CD4-positive, alpha-beta T cell (primary cell): ENCODE measurements at regions not wholly inside any gene's neighbourhood (a gene's known extent, or its start where the extent isn't known, plus 50 kb on each side); places are given as distances from the start of the nearest gene placed in this dataset.

Experiments
- ATAC-seq: fragments of 200-7000 bp; cut with Tn5 transposase; one replicate; pipeline ENCODE4 v1.10.0; 2022; ENCODE audit warnings: mild to moderate bottlenecking; ENCODE audit not compliant: poor library complexity
- CTCF ChIA-PET: fragments of 350-600 bp; sonication (Branson Sonifier 250); formaldehyde crosslinking; loops from one replicate; lab custom pipeline; 2021; ENCODE audit warnings: antibody characterized with exemption, inconsistent platforms; lab: Charles Lee
- POLR2A ChIA-PET: fragments of 350-600 bp; sonication (Branson Sonifier 250); formaldehyde crosslinking; loops from one replicate; lab custom pipeline; 2021; ENCODE audit warnings: antibody characterized with exemption, inconsistent platforms; lab: Charles Lee
- DNase-seq, 14 experiments: peaks; one replicate each; pipeline ENCODE4 v3.0.0-alpha.2; 2013 to 2020; ENCODE audit warnings: mixed read lengths in 2 of 14
- H3K27ac ChIP-seq, 2 donors: one replicate each; pipeline versions ENCODE4 v1.5.1 to v1.7.0; 2013; ENCODE audit warnings: low read length in 2 of 2, low read depth in 1 of 2, mild to moderate bottlenecking in 1 of 2
- H3K27me3 ChIP-seq, 2 experiments: 1 replicate in 1 of 2; 2 replicates in 1 of 2; pipeline versions ENCODE4 v1.6.1 to v1.7.0; 2013; ENCODE audit warnings: low read length in 2 of 2, control low read depth in 1 of 2, mild to moderate bottlenecking in 1 of 2, moderate library complexity in 1 of 2; ENCODE audit not compliant: insufficient read depth in 2 of 2, control insufficient read depth in 1 of 2
- H3K36me3 ChIP-seq: one replicate; pipeline ENCODE4 v1.6.1; 2013; ENCODE audit warnings: low read length, control low read depth; ENCODE audit not compliant: insufficient read depth
- H3K4me1 ChIP-seq: one replicate; pipeline ENCODE4 v1.6.1; 2013; ENCODE audit warnings: low read length, control low read depth; ENCODE audit not compliant: insufficient read depth
- H3K4me3 ChIP-seq: one replicate; pipeline ENCODE4 v1.5.1; 2013; ENCODE audit warnings: mild to moderate bottlenecking, low read length, moderate library complexity
- H3K9me3 ChIP-seq, 2 experiments: 1 replicate in 1 of 2; 2 replicates in 1 of 2; pipeline versions ENCODE4 v1.6.1 to v1.7.0; 2013; ENCODE audit warnings: low read length in 2 of 2, mild to moderate bottlenecking in 2 of 2, control low read depth in 1 of 2, moderate library complexity in 1 of 2; ENCODE audit not compliant: control insufficient read depth in 1 of 2, insufficient read depth in 1 of 2
- H3K27ac Mint-ChIP-seq: one replicate; pipeline ENCODE4 v1.8.0; 2020; ENCODE audit warnings: mixed read lengths
- H3K27me3 Mint-ChIP-seq: one replicate; pipeline ENCODE4 v1.8.0; 2021; ENCODE audit warnings: mixed read lengths
- H3K36me3 Mint-ChIP-seq: one replicate; pipeline ENCODE4 v1.8.0; 2021; ENCODE audit warnings: low read depth, mixed read lengths
- H3K4me1 Mint-ChIP-seq: one replicate; pipeline ENCODE4 v1.8.0; 2021; ENCODE audit warnings: low read depth, mixed read lengths
- H3K4me3 Mint-ChIP-seq: one replicate; pipeline ENCODE4 v1.8.0; 2020; ENCODE audit warnings: mild to moderate bottlenecking, mixed read lengths
- H3K9me3 Mint-ChIP-seq: one replicate; pipeline ENCODE4 v1.8.0; 2020; ENCODE audit warnings: mixed read lengths
- intact Hi-C, 2 experiments: fragments of 100-400 bp; cut with DNase I in 1 of 2; cut with micrococcal nuclease in 1 of 2; formaldehyde crosslinking; loops; one replicate each; pipeline versions ENCODE4 v1.15.1 to v1.9.0; 2023 to 2025; cut with DNase I, micrococcal nuclease
- TF ChIP-seq, protein P1 (sequence below): fragments of 200-600 bp; IDR thresholded peaks from one replicate; pipeline ENCODE4 v1.8.0; 2022; ENCODE audit warnings: antibody characterized with exemption, mild to moderate bottlenecking

DNA sequence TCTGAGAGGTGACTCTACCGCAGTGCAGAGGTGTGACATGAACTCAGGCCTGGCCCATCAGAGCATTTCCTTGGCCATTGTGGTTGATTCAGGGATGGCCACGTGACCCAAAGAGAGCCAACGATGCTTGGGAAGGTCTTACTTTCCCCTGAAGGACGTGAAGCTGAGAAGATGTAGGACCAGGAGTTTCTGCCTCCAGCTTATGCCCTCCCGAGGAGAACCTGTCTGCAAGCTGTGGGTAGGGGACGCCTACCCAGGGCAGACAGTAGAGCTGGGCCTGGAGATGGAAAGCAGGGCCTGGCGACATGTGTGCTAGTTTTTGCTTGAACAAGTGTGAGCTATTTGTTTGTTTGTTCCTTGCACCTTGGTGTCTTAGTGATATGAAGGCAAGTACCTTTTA is 89.4 kb downstream of the RPLP1 start:
- no peaks in the 10 kb centered on the region for H3K9me3 Mint-ChIP-seq
- no peaks in the 10 kb centered on the region for H3K27me3 Mint-ChIP-seq
- Histone ChIP-seq H3K27ac (no peak overlapping the region), H3K27me3 (no peaks in the 10 kb centered on the region), H3K4me1 (no peaks in the 10 kb centered on the region), H3K36me3 (no peaks in the 10 kb centered on the region), H3K4me3 (no peak overlapping the region), H3K9me3 (no peaks in the 10 kb centered on the region)
- ATAC-seq (no peak), DNase-seq (no peak)
- ChIA-PET CTCF (no interaction called here), POLR2A (no interaction called here)
- H3K4me1 Mint-ChIP-seq = no peaks in the 10 kb centered on the region
- no peak overlapping the region for H3K4me3 Mint-ChIP-seq
- TF ChIP-seq, protein P1, sequence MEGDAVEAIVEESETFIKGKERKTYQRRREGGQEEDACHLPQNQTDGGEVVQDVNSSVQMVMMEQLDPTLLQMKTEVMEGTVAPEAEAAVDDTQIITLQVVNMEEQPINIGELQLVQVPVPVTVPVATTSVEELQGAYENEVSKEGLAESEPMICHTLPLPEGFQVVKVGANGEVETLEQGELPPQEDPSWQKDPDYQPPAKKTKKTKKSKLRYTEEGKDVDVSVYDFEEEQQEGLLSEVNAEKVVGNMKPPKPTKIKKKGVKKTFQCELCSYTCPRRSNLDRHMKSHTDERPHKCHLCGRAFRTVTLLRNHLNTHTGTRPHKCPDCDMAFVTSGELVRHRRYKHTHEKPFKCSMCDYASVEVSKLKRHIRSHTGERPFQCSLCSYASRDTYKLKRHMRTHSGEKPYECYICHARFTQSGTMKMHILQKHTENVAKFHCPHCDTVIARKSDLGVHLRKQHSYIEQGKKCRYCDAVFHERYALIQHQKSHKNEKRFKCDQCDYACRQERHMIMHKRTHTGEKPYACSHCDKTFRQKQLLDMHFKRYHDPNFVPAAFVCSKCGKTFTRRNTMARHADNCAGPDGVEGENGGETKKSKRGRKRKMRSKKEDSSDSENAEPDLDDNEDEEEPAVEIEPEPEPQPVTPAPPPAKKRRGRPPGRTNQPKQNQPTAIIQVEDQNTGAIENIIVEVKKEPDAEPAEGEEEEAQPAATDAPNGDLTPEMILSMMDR = no peak
- intact Hi-C loops = no loop called here
- H3K27ac Mint-ChIP-seq = no peak overlapping the region
- H3K36me3 Mint-ChIP-seq = no peaks in the 10 kb centered on the region

DNA sequence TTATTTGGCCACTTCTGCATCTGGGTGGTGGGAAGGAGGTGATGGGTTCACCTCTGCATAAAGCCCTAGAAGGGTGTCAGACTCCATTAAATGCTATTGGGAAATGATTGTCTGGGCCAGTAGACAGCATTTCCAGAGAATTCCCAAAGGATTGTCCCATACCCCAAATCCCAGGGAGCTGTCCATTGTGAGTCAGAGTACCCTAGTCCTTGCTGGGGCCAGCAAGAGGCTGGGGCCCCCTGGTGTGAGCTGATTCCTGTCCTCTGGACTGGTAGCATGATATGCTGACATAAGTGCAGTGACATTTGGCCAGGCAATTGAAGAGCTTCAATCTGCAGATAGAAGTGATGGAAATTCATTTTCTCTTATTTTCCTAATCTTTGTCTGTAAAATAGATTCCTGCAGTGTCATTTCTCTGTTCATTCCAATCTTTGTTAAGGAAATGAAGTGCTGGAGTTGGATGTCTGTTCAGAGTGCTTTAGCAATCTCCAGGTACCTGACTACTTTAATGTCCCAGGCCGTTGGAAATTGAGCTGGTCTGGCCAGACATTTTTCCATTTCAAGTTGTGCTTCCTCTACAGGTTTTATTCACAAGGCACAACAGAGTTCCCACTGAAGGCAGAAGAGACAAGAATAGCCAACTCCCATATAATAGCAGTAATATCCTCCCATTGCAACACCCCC is 91.2 kb downstream of the RPLP1 start:
- Histone ChIP-seq H3K27me3 (no peaks in the 10 kb centered on the region), H3K36me3 (no peaks in the 10 kb centered on the region), H3K4me3 (no peak overlapping the region), H3K27ac (no peak overlapping the region), H3K4me1 (no peaks in the 10 kb centered on the region), H3K9me3 (no peaks in the 10 kb centered on the region)
- Mint-ChIP-seq H3K4me3 (no peak overlapping the region), H3K4me1 (no peaks in the 10 kb centered on the region), H3K36me3 (no peaks in the 10 kb centered on the region), H3K9me3 (no peaks in the 10 kb centered on the region), H3K27me3 (peaks cover 7% of the 10 kb centered on the region), H3K27ac (no peak overlapping the region)
- ChIA-PET CTCF (no interaction called here), POLR2A (no interaction called here)
- no peak for ATAC-seq
- intact Hi-C loops = no loop called here
- TF ChIP-seq, protein P1 = no peak
- DNase-seq = no peak

DNA sequence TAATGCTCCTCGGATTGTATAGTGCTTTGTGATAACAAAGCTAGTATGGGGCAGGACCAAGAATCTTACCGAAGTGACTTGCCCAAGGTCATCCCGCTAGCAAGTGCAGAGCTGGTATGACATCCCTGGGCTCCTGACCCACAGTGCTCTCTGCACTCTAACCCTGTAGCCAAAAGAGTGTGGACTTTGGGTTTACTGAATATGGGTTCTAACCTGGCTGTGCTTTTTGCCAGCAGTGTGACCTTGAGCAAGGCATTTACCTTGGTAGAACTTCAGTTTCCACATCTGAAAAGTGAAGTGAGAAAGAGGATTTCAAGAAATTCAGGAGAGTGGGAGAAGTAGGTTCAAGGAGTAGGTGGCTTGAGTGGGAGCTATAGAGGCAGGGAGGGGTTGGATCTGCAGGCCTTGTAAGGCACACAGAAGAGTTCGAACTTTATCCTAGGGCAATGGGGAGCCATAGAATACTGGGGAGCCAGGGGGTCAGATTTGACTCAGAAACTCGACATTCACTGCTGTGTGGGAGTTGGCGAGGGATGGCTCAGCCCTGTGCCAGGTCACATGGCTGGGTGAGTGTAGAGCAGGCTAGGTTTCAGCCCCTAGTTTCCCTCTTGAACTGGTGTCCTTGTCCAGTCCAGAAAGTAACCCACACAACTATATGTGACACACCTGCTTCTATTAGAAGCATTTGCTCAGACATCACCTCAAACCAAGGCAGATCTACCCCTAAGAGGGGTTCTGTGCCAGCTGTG is 91.9 kb downstream of the RPLP1 start:
- intact Hi-C loops = no loop called here
- H3K4me1 Mint-ChIP-seq = no peaks in the 10 kb centered on the region
- no peak overlapping the region for H3K27ac Mint-ChIP-seq
- Histone ChIP-seq H3K4me1 (no peaks in the 10 kb centered on the region), H3K27ac (no peak overlapping the region), H3K9me3 (no peaks in the 10 kb centered on the region), H3K4me3 (no peak overlapping the region), H3K36me3 (no peaks in the 10 kb centered on the region), H3K27me3 (no peaks in the 10 kb centered on the region)
- ChIA-PET CTCF (no interaction called here), POLR2A (no interaction called here)
- H3K9me3 Mint-ChIP-seq = no peaks in the 10 kb centered on the region
- no peak overlapping the region for H3K4me3 Mint-ChIP-seq
- no peaks in the 10 kb centered on the region for H3K36me3 Mint-ChIP-seq
- TF ChIP-seq, protein P1 = no peak
- DNase-seq (no peak), ATAC-seq (no peak)
- peaks cover 8% of the 10 kb centered on the region for H3K27me3 Mint-ChIP-seq
